Keratinocyte (primary cell): ENCODE measurements at regions not wholly inside any gene's neighbourhood (a gene's known extent, or its start where the extent isn't known, plus 50 kb on each side); places are given as distances from the start of the nearest gene placed in this dataset.

Experiments used
- DNase-seq: peaks from one replicate; pipeline ENCODE4 v3.0.0-alpha.2; 2011; ENCODE audit warnings: low read depth, missing footprints, low spot score
- FAIRE-seq: peaks from 2 replicates; lab custom pipeline; 2011; peaks lifted over from hg19 to GRCh38; lab: Jason Lieb, UNC
- H2AFZ ChIP-seq: 2 replicates; pipeline ENCODE4 v1.6.0; 2012; ENCODE audit warnings: low read length, control low read depth, inconsistent platforms; ENCODE audit not compliant: control insufficient read depth
- H3K27ac ChIP-seq: 2 replicates; pipeline ENCODE4 v1.5.1; 2011; ENCODE audit warnings: low read length; ENCODE audit not compliant: control insufficient read depth, insufficient read depth
- H3K27me3 ChIP-seq: 3 replicates; pipeline ENCODE4 v1.6.0; 2011; ENCODE audit warnings: low read length; ENCODE audit not compliant: control insufficient read depth, insufficient read depth; ENCODE audit errors: extremely low read depth
- H3K36me3 ChIP-seq, 2 experiments: 2 replicates in 1 of 2; 3 replicates in 1 of 2; pipeline ENCODE4 v1.5.1; 2011; ENCODE audit warnings: low read length in 2 of 2, mild to moderate bottlenecking in 1 of 2; ENCODE audit not compliant: control insufficient read depth in 2 of 2, insufficient read depth in 2 of 2; ENCODE audit errors: extremely low read depth in 1 of 2
- H3K4me1 ChIP-seq: 3 replicates; pipeline ENCODE4 v1.5.1; 2011; ENCODE audit warnings: low read length; ENCODE audit not compliant: control insufficient read depth, insufficient read depth; ENCODE audit errors: extremely low read depth
- H3K4me2 ChIP-seq: 3 replicates; pipeline ENCODE4 v1.6.0; 2011; ENCODE audit warnings: low read depth, low read length; ENCODE audit not compliant: control insufficient read depth, insufficient read depth; ENCODE audit errors: extremely low read depth
- H3K4me3 ChIP-seq, 3 experiments: fragments of 200-600 bp in 1 of 3; sonication (generic) in 1 of 3; 2 replicates in 2 of 3; 3 replicates in 1 of 3; pipeline ENCODE4 v1.5.1; 2011 to 2016; ENCODE audit warnings: low read length in 3 of 3, mild to moderate bottlenecking in 3 of 3, control low read depth in 2 of 3, inconsistent platforms in 1 of 3, low read depth in 1 of 3, mixed read lengths in 1 of 3, mixed run types in 1 of 3, moderate library complexity in 1 of 3; ENCODE audit not compliant: control insufficient read depth in 2 of 3, insufficient read depth in 2 of 3; ENCODE audit errors: extremely low read depth in 1 of 3
- H3K79me2 ChIP-seq: 2 replicates; pipeline ENCODE4 v1.6.0; 2012; ENCODE audit warnings: low read length; ENCODE audit not compliant: control insufficient read depth, insufficient read depth
- H3K9ac ChIP-seq: 3 replicates; pipeline ENCODE4 v1.6.0; 2011; ENCODE audit warnings: low read length; ENCODE audit not compliant: control insufficient read depth, insufficient read depth; ENCODE audit errors: extremely low read depth
- H3K9me1 ChIP-seq: 3 replicates; pipeline ENCODE4 v1.6.0; 2011; ENCODE audit warnings: low read length; ENCODE audit not compliant: control insufficient read depth, insufficient read depth; ENCODE audit errors: extremely low read depth
- H3K9me3 ChIP-seq: 2 replicates; pipeline ENCODE4 v1.5.1; 2012; ENCODE audit warnings: low read depth, low read length; ENCODE audit not compliant: control insufficient read depth
- H4K20me1 ChIP-seq: 3 replicates; pipeline ENCODE4 v1.6.0; 2011; ENCODE audit warnings: low read length; ENCODE audit not compliant: control insufficient read depth, insufficient read depth; ENCODE audit errors: extremely low read depth
- EZH2 ChIP-seq: IDR thresholded peaks from one replicate; pipeline ENCODE4 v1.6.1; 2012; ENCODE audit warnings: inconsistent platforms, mild to moderate bottlenecking, low read length, moderate library complexity
- dilution Hi-C: fragments of 300-500 bp; cut with MboI; formaldehyde crosslinking; loops from one replicate; pipeline ENCODE4 v1.7.0; 2020; ENCODE audit warnings: low sequenced_read_pairs; ENCODE audit not compliant: extremely low pct_ligation_motif_present
- TF ChIP-seq, protein P1 (sequence below), 3 experiments: IDR thresholded peaks in 1 of 3; conservative IDR thresholded peaks in 1 of 3; optimal IDR thresholded peaks in 1 of 3; 2 replicates in 2 of 3; 3 replicates in 1 of 3; pipeline versions ENCODE3 to v1.5.1; 2011; ENCODE audit warnings: low read length in 3 of 3, mild to moderate bottlenecking in 3 of 3, moderate library complexity in 2 of 3, control low read depth in 1 of 3, inconsistent platforms in 1 of 3; ENCODE audit not compliant: insufficient read depth in 2 of 3; ENCODE audit errors: extremely low read depth in 1 of 3

- FAIRE-seq (no peak), DNase-seq (no peak)
- Histone ChIP-seq H3K9ac (no peak overlapping the region), H3K9me3 (no peaks in the 10 kb centered on the region), H3K9me1 (no peaks in the 10 kb centered on the region), H4K20me1 (no peaks in the 10 kb centered on the region), H2AFZ (no peak overlapping the region), H3K27ac (no peak overlapping the region), H3K27me3 (no peaks in the 10 kb centered on the region), H3K36me3 (no peaks in the 10 kb centered on the region), H3K4me3 (no peak overlapping the region), H3K4me2 (no peak overlapping the region), H3K4me1 (no peaks in the 10 kb centered on the region), H3K79me2 (no peaks in the 10 kb centered on the region)
- dilution Hi-C loops, result no loop called here
- TF ChIP-seq EZH2, result no peak
- TF ChIP-seq, protein P1, sequence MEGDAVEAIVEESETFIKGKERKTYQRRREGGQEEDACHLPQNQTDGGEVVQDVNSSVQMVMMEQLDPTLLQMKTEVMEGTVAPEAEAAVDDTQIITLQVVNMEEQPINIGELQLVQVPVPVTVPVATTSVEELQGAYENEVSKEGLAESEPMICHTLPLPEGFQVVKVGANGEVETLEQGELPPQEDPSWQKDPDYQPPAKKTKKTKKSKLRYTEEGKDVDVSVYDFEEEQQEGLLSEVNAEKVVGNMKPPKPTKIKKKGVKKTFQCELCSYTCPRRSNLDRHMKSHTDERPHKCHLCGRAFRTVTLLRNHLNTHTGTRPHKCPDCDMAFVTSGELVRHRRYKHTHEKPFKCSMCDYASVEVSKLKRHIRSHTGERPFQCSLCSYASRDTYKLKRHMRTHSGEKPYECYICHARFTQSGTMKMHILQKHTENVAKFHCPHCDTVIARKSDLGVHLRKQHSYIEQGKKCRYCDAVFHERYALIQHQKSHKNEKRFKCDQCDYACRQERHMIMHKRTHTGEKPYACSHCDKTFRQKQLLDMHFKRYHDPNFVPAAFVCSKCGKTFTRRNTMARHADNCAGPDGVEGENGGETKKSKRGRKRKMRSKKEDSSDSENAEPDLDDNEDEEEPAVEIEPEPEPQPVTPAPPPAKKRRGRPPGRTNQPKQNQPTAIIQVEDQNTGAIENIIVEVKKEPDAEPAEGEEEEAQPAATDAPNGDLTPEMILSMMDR (optimal IDR thresholded peaks at IDR 0.05 in 1 of 3, IDR thresholded peaks at IDR 0.05 in 1 of 3, conservative IDR thresholded peaks at IDR 0.05 in 1 of 3; ENCODE audit: extremely low read depth in 1 of 3, insufficient read depth in 2 of 3, low read length in 3 of 3), result no peak
Measured at GRCh38 chr5:115387816-115388215, 91.4 kb upstream of the CCDC112 start.

GRCh38 chr5:115386657-115387056, 90.2 kb upstream of the CCDC112 start:
- FAIRE-seq, result no peak
- H2AFZ ChIP-seq, result no peak overlapping the region
- no peak overlapping the region for H3K4me2 ChIP-seq
- no peaks in the 10 kb centered on the region for H3K9me3 ChIP-seq
- H3K4me1 ChIP-seq, result no peaks in the 10 kb centered on the region
- no peaks in the 10 kb centered on the region for H3K9me1 ChIP-seq
- no peak overlapping the region for H3K27ac ChIP-seq
- no peaks in the 10 kb centered on the region for H4K20me1 ChIP-seq
- H3K9ac ChIP-seq, result no peak overlapping the region
- no peak overlapping the region for H3K4me3 ChIP-seq
- no peak for DNase-seq
- no peaks in the 10 kb centered on the region for H3K79me2 ChIP-seq
- TF ChIP-seq, protein P1 (optimal IDR thresholded peaks at IDR 0.05 in 1 of 3, IDR thresholded peaks at IDR 0.05 in 1 of 3, conservative IDR thresholded peaks at IDR 0.05 in 1 of 3; ENCODE audit: extremely low read depth in 1 of 3, insufficient read depth in 2 of 3, low read length in 3 of 3), result no peak
- no peak for TF ChIP-seq EZH2
- dilution Hi-C loops, result no loop called here
- H3K36me3 ChIP-seq, result no peaks in the 10 kb centered on the region
- no peaks in the 10 kb centered on the region for H3K27me3 ChIP-seq
